Caco-2 (cell line): ENCODE measurements at regions not wholly inside any gene's neighbourhood (a gene's known extent, or its start where the extent isn't known, plus 50 kb on each side); places are given as distances from the start of the nearest gene placed in this dataset.
"Not testable (repeated sequence)": the region's sequence is repeated elsewhere in the genome, so short reads cannot be mapped to it uniquely, and the experiment has no call there.

Source experiments
- BruUV-seq: library from RNA; stranded (reverse); fragments of 400-500 nt; replicated peaks from 2 replicates; lab custom pipeline; 2021; lab: Mats Ljungman, UMichigan
- CTCF ChIA-PET: fragments of 300-600 bp; sonication (Branson Sonifier 250); formaldehyde crosslinking; loops from one replicate; lab custom pipeline; 2022; ENCODE audit warnings: antibody characterized with exemption; lab: Charles Lee
- POLR2A ChIA-PET: fragments of 300-600 bp; sonication (Branson Sonifier 250); formaldehyde crosslinking; loops from one replicate; lab custom pipeline; 2022; ENCODE audit warnings: antibody characterized with exemption; lab: Charles Lee
- DNase-seq, 2 experiments: peaks; one replicate each; pipeline versions ENCODE4 v3.0.0 to v3.0.0-alpha.2; 2020 to 2022
- H3K27me3 ChIP-seq: replicated peaks from 2 replicates; pipeline ENCODE4 v1.6.0; 2011; ENCODE audit warnings: low read length; ENCODE audit not compliant: control insufficient read depth, insufficient read depth
- H3K36me3 ChIP-seq: 2 replicates; pipeline ENCODE4 v1.5.1; 2011; ENCODE audit warnings: low read length; ENCODE audit not compliant: control insufficient read depth, insufficient read depth
- H3K4me1 ChIP-seq: fragments of 250-450 bp; sonication (Bioruptor Pico); 2 replicates; pipeline ENCODE4 v1.5.1; 2020; ENCODE audit warnings: mild to moderate bottlenecking
- H3K4me3 ChIP-seq: 2 replicates; pipeline ENCODE4 v1.5.1; 2011; ENCODE audit warnings: low read depth, mild to moderate bottlenecking, control low read depth, low read length
- H3K9me3 ChIP-seq: fragments of 250-450 bp; sonication (Bioruptor Pico); 2 replicates; pipeline ENCODE4 v1.5.1; 2020; ENCODE audit warnings: mild to moderate bottlenecking, moderate library complexity
- H3K27ac Mint-ChIP-seq: one replicate; pipeline ENCODE4 v1.8.0; 2022; ENCODE audit warnings: mixed read lengths; ENCODE audit not compliant: unreplicated experiment
- H3K27me3 Mint-ChIP-seq: one replicate; pipeline ENCODE4 v1.8.0; 2022; ENCODE audit warnings: mixed read lengths; ENCODE audit not compliant: insufficient read depth, unreplicated experiment
- H3K36me3 Mint-ChIP-seq: one replicate; pipeline ENCODE4 v1.8.0; 2022; ENCODE audit warnings: mild to moderate bottlenecking, mixed read lengths; ENCODE audit not compliant: insufficient read depth, unreplicated experiment
- H3K4me1 Mint-ChIP-seq: one replicate; pipeline ENCODE4 v1.8.0; 2022; ENCODE audit warnings: low read depth, mixed read lengths; ENCODE audit not compliant: unreplicated experiment
- H3K4me3 Mint-ChIP-seq: one replicate; pipeline ENCODE4 v1.8.0; 2022; ENCODE audit warnings: mild to moderate bottlenecking, moderate library complexity, mixed read lengths; ENCODE audit not compliant: unreplicated experiment
- H3K9me3 Mint-ChIP-seq: one replicate; pipeline ENCODE4 v1.8.0; 2022; ENCODE audit warnings: mixed read lengths; ENCODE audit not compliant: unreplicated experiment
- CTCF ChIP-seq, 2 experiments: fragments of 200-600 bp in 1 of 2; IDR thresholded peaks; 1 replicate in 1 of 2; 2 replicates in 1 of 2; pipeline versions ENCODE4 v1.5.1 to v1.8.0; 2011 to 2022; ENCODE audit warnings: antibody characterized with exemption in 1 of 2, control low read depth in 1 of 2, inconsistent platforms in 1 of 2, low read depth in 1 of 2, low read length in 1 of 2, mild to moderate bottlenecking in 1 of 2, moderate library complexity in 1 of 2; ENCODE audit not compliant: insufficient read depth in 1 of 2, severe bottlenecking in 1 of 2, unreplicated experiment in 1 of 2
- intact Hi-C: fragments of 100-400 bp; cut with micrococcal nuclease; formaldehyde crosslinking; loops from one replicate; pipeline ENCODE4 v1.10.0; 2022; ENCODE audit not compliant: unreplicated experiment

DNA sequence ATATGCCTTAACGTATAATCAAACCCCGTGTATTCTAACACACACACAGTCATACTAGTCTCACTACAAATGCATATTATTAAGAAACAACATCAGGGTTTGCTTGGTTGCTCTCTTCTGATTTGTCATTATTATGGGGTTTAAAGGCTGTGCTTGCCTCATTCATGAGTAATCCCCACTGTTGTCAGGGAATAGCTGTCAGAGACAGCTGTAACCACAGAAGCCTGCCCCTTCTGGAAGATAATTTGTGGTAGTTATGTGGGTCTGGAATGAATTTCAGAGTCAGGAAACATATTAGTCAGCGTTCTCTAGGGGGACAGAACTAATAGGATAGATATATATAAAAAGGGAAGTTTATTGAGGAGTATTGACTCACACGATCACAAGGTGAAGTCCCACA, 456.9 kb upstream of the TMEM132C start:
- CTCF ChIA-PET: no interaction called here
- TF ChIP-seq CTCF (IDR thresholded peaks at IDR 0.05; ENCODE audit: insufficient read depth in 1 of 2, low read depth in 1 of 2, low read length in 1 of 2, severe bottlenecking in 1 of 2, unreplicated experiment in 1 of 2): no peak
- H3K9me3 ChIP-seq: no peaks in the 10 kb centered on the region
- no peaks in the 10 kb centered on the region for H3K27me3 ChIP-seq
- no peaks in the 10 kb centered on the region for H3K4me1 ChIP-seq
- no peak for DNase-seq
- POLR2A ChIA-PET: no interaction called here
- no peaks in the 10 kb centered on the region for H3K9me3 Mint-ChIP-seq
- intact Hi-C loops: no loop called here
- H3K36me3 Mint-ChIP-seq: no peaks in the 10 kb centered on the region
- no peaks in the 10 kb centered on the region for H3K4me1 Mint-ChIP-seq
- H3K4me3 ChIP-seq: no peak overlapping the region
- H3K36me3 ChIP-seq: no peaks in the 10 kb centered on the region
- H3K4me3 Mint-ChIP-seq: no peak overlapping the region
- BruUV-seq: no TSS peak
- no peak overlapping the region for H3K27ac Mint-ChIP-seq
- H3K27me3 Mint-ChIP-seq: no peaks in the 10 kb centered on the region

- H3K4me3 ChIP-seq, intact Hi-C loops, H3K27me3 ChIP-seq, H3K27me3 Mint-ChIP-seq, H3K4me3 Mint-ChIP-seq, H3K9me3 ChIP-seq, H3K9me3 Mint-ChIP-seq, DNase-seq, POLR2A ChIA-PET, H3K36me3 ChIP-seq, H3K4me1 Mint-ChIP-seq, H3K27ac Mint-ChIP-seq, H3K4me1 ChIP-seq, BruUV-seq, CTCF ChIA-PET, H3K36me3 Mint-ChIP-seq: not testable (repeated sequence)
Observed at GRCh38 chr12:127810459-127810858, 456.5 kb upstream of the TMEM132C start.

- H3K27me3 ChIP-seq: no peaks in the 10 kb centered on the region
- no peak for TF ChIP-seq CTCF (IDR thresholded peaks at IDR 0.05; ENCODE audit: insufficient read depth in 1 of 2, low read depth in 1 of 2, low read length in 1 of 2, severe bottlenecking in 1 of 2, unreplicated experiment in 1 of 2)
- H3K4me3 Mint-ChIP-seq: no peak overlapping the region
- H3K36me3 ChIP-seq: no peaks in the 10 kb centered on the region
- POLR2A ChIA-PET: no interaction called here
- H3K4me1 ChIP-seq: no peaks in the 10 kb centered on the region
- H3K9me3 Mint-ChIP-seq: no peaks in the 10 kb centered on the region
- no peaks in the 10 kb centered on the region; the same call in 1 of the 2 replicates for H3K9me3 ChIP-seq
- intact Hi-C loops: no loop called here
- no peaks in the 10 kb centered on the region for H3K27me3 Mint-ChIP-seq
- H3K36me3 Mint-ChIP-seq: no peaks in the 10 kb centered on the region
- DNase-seq: no peak
- CTCF ChIA-PET: no interaction called here
- no peak overlapping the region for H3K27ac Mint-ChIP-seq
- no TSS peak for BruUV-seq
- no peaks in the 10 kb centered on the region for H3K4me1 Mint-ChIP-seq
- no peak overlapping the region for H3K4me3 ChIP-seq
Observed at GRCh38 chr12:127811988-127812387, 455.0 kb upstream of the TMEM132C start.

GRCh38 chr12:127813147-127813546, 453.8 kb upstream of the TMEM132C start:
- intact Hi-C loops: no loop called here
- Histone ChIP-seq H3K36me3 (no peaks in the 10 kb centered on the region), H3K4me3 (no peak overlapping the region), H3K4me1 (no peaks in the 10 kb centered on the region), H3K27me3 (no peaks in the 10 kb centered on the region), H3K9me3 (no peaks in the 10 kb centered on the region; the same call in 1 of the 2 replicates)
- no TSS peak for BruUV-seq
- Mint-ChIP-seq H3K4me3 (no peak overlapping the region), H3K36me3 (no peaks in the 10 kb centered on the region), H3K27ac (no peak overlapping the region), H3K9me3 (no peaks in the 10 kb centered on the region), H3K4me1 (no peaks in the 10 kb centered on the region), H3K27me3 (no peaks in the 10 kb centered on the region)
- no peak for DNase-seq
- ChIA-PET POLR2A (no interaction called here), CTCF (no interaction called here)
- no peak for TF ChIP-seq CTCF (IDR thresholded peaks at IDR 0.05; ENCODE audit: insufficient read depth in 1 of 2, low read depth in 1 of 2, low read length in 1 of 2, severe bottlenecking in 1 of 2, unreplicated experiment in 1 of 2)
